ENCODE measurements at regions not wholly inside any gene's neighbourhood (a gene's known extent, or its start where the extent isn't known, plus 50 kb on each side); places are given as distances from the start of the nearest gene placed in this dataset.

DNA sequence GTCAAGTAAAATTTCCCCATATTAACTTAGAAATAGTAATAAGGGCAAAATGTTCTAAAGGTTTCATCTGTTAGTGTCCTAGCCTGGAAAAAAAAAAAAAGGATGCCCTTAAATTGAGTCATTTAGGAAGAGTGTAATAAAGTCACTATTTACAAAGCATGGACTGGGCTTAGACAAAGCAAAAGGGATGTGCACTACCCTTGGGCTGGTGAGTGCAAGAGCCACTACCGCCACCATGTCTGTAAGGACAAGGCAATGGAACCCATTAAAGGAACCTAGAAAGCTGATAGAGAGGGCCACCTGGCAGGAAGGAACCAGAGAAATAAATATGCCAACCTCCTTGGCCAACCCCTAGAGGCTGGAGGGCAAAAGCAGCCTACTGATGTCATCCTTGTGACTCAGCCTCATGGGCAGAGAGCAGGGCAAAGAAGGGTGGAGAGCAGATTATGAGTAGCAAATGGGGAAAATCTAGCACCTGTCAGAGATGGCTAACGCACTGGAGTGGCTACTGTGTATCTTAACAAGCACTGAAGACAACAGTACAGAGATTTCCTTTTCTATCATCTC is 59.5 kb upstream of the FUT8 start:
- Histone ChIP-seq H3K27ac (replicated peaks) (no peak overlapping the region), H3K4me3 (replicated peaks; ENCODE audit: insufficient read depth, low read length) (no peak overlapping the region), H3K27me3 (ENCODE audit: insufficient read depth, poor library complexity, severe bottlenecking) (no peaks in the 10 kb centered on the region)
- TF ChIP-seq GABPA (IDR thresholded peaks at IDR 0.05; ENCODE audit: low read depth): no peak
- TF ChIP-seq, protein P1, sequence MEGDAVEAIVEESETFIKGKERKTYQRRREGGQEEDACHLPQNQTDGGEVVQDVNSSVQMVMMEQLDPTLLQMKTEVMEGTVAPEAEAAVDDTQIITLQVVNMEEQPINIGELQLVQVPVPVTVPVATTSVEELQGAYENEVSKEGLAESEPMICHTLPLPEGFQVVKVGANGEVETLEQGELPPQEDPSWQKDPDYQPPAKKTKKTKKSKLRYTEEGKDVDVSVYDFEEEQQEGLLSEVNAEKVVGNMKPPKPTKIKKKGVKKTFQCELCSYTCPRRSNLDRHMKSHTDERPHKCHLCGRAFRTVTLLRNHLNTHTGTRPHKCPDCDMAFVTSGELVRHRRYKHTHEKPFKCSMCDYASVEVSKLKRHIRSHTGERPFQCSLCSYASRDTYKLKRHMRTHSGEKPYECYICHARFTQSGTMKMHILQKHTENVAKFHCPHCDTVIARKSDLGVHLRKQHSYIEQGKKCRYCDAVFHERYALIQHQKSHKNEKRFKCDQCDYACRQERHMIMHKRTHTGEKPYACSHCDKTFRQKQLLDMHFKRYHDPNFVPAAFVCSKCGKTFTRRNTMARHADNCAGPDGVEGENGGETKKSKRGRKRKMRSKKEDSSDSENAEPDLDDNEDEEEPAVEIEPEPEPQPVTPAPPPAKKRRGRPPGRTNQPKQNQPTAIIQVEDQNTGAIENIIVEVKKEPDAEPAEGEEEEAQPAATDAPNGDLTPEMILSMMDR (IDR thresholded peaks at IDR 0.05; ENCODE audit: insufficient read depth, low read length): no peak
- TF ChIP-seq POLR2AphosphoS5 (IDR thresholded peaks at IDR 0.05; ENCODE audit: low read depth): no peak
- TF ChIP-seq, protein P2, sequence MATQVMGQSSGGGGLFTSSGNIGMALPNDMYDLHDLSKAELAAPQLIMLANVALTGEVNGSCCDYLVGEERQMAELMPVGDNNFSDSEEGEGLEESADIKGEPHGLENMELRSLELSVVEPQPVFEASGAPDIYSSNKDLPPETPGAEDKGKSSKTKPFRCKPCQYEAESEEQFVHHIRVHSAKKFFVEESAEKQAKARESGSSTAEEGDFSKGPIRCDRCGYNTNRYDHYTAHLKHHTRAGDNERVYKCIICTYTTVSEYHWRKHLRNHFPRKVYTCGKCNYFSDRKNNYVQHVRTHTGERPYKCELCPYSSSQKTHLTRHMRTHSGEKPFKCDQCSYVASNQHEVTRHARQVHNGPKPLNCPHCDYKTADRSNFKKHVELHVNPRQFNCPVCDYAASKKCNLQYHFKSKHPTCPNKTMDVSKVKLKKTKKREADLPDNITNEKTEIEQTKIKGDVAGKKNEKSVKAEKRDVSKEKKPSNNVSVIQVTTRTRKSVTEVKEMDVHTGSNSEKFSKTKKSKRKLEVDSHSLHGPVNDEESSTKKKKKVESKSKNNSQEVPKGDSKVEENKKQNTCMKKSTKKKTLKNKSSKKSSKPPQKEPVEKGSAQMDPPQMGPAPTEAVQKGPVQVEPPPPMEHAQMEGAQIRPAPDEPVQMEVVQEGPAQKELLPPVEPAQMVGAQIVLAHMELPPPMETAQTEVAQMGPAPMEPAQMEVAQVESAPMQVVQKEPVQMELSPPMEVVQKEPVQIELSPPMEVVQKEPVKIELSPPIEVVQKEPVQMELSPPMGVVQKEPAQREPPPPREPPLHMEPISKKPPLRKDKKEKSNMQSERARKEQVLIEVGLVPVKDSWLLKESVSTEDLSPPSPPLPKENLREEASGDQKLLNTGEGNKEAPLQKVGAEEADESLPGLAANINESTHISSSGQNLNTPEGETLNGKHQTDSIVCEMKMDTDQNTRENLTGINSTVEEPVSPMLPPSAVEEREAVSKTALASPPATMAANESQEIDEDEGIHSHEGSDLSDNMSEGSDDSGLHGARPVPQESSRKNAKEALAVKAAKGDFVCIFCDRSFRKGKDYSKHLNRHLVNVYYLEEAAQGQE (IDR thresholded peaks at IDR 0.05; ENCODE audit: insufficient replicate concordance, low read depth): no peak
- TF ChIP-seq SPI1 (IDR thresholded peaks at IDR 0.05; ENCODE audit: borderline replicate concordance, low read depth): no peak
- DNase-seq (ENCODE audit: low read depth in 1 of 2, low spot score in 1 of 2): no peak

DNA sequence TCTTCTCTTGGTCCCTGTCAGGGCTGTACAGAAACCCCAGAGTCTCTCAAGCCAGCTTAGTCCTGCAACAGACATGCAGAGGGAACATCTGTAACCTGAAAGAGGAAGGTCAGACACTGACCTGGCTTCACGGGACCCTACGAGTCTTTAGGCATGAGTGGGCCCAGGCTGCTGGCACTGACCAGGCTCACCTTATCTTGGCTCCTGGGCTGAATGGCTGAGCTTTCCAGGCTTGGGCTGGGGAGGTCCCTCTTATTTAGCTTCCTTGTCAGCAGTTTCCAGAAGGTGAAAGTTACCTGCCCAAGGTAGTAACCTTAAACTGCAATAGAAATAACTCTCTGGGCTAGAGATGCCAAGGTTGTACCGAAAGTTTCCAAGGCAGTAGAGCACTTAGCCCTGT is 58.4 kb upstream of the FUT8 start:
- Histone ChIP-seq H3K27ac (replicated peaks) (no peak overlapping the region), H3K27me3 (ENCODE audit: insufficient read depth, poor library complexity, severe bottlenecking) (no peaks in the 10 kb centered on the region), H3K4me3 (replicated peaks; ENCODE audit: insufficient read depth, low read length) (no peak overlapping the region)
- DNase-seq (ENCODE audit: low read depth in 1 of 2, low spot score in 1 of 2): no peak
- TF ChIP-seq, protein P2 (IDR thresholded peaks at IDR 0.05; ENCODE audit: insufficient replicate concordance, low read depth): no peak
- no peak for TF ChIP-seq GABPA (IDR thresholded peaks at IDR 0.05; ENCODE audit: low read depth)
- TF ChIP-seq, protein P1 (IDR thresholded peaks at IDR 0.05; ENCODE audit: insufficient read depth, low read length): no peak
- no peak for TF ChIP-seq SPI1 (IDR thresholded peaks at IDR 0.05; ENCODE audit: borderline replicate concordance, low read depth)
- TF ChIP-seq POLR2AphosphoS5 (IDR thresholded peaks at IDR 0.05; ENCODE audit: low read depth): no peak

DNA sequence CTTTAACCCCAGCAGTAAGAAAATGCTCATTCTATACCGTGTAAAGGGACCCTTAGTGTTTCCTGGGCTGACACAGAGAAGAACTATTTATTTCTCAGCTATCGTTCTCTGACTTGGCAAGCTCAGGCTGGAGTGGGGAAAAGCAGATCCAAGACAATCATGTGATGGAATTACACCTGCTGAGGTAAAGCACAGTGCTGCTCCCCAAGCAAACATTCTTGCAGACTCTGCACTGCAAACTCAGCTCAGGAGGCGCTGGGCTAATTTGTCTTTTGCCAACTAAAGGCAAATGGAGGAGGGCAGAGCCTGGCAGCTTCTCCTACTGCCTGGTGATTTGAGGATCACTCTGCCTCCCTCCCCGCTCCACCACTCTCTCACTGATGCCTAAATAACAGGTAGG is 57.8 kb upstream of the FUT8 start:
- DNase-seq (ENCODE audit: low read depth in 1 of 2, low spot score in 1 of 2): no peak
- H3K27me3 ChIP-seq (ENCODE audit: insufficient read depth, poor library complexity, severe bottlenecking): no peaks in the 10 kb centered on the region
- TF ChIP-seq, protein P1 (IDR thresholded peaks at IDR 0.05; ENCODE audit: insufficient read depth, low read length): no peak
- TF ChIP-seq, protein P2 (IDR thresholded peaks at IDR 0.05; ENCODE audit: insufficient replicate concordance, low read depth): no peak
- TF ChIP-seq GABPA (IDR thresholded peaks at IDR 0.05; ENCODE audit: low read depth) (no peak), POLR2AphosphoS5 (IDR thresholded peaks at IDR 0.05; ENCODE audit: low read depth) (no peak), SPI1 (IDR thresholded peaks at IDR 0.05; ENCODE audit: borderline replicate concordance, low read depth) (no peak)
- no peak overlapping the region for H3K4me3 ChIP-seq (replicated peaks; ENCODE audit: insufficient read depth, low read length)
- H3K27ac ChIP-seq (replicated peaks): no peak overlapping the region

Measured in HL-60 (cell line).